ENCODE measurements at regions not wholly inside any gene's neighbourhood (a gene's known extent, or its start where the extent isn't known, plus 50 kb on each side); places are given as distances from the start of the nearest gene placed in this dataset.

GRCh38 chr3:137174514-137174913 lies 216.7 kb downstream of the IL20RB start:
- H3K4me2 ChIP-seq = no peak overlapping the region
- H3K9me3 ChIP-seq = no peaks in the 10 kb centered on the region
- CTCF ChIA-PET = no interaction called here
- no peaks in the 10 kb centered on the region for H4K20me1 ChIP-seq (ENCODE audit: insufficient read depth)
- no peak overlapping the region for H3K4me3 ChIP-seq (ENCODE audit: low read depth in 2 of 2, low read length in 1 of 2)
- no peaks in the 10 kb centered on the region for H3K27me3 ChIP-seq (ENCODE audit: insufficient read depth)
- no peaks in the 10 kb centered on the region for H3K79me2 ChIP-seq (ENCODE audit: insufficient read depth)
- no peaks in the 10 kb centered on the region for H3K36me3 ChIP-seq (replicated peaks in 1 of 2; ENCODE audit: control insufficient read depth in 1 of 2, insufficient read depth in 2 of 2, low read length in 1 of 2)
- no peaks in the 10 kb centered on the region for H3K4me1 ChIP-seq (ENCODE audit: control insufficient read depth in 1 of 2, insufficient read depth in 2 of 2, low read depth in 1 of 2, low read length in 1 of 2)
- no peak overlapping the region for H2AFZ ChIP-seq (ENCODE audit: low read depth)
- POLR2A ChIA-PET = no interaction called here
- WGBS (ENCODE audit: low lambda C conversion rate) = 14% methylated on average over 2 of the region's 2 CpGs
- no peak overlapping the region for H3K9ac ChIP-seq
- no peak overlapping the region for H3K27ac ChIP-seq (ENCODE audit: low read depth in 2 of 2, low read length in 1 of 2)
- TF ChIP-seq FOSL2 (IDR thresholded peaks at IDR 0.05; ENCODE audit: borderline replicate concordance, low read depth) (no peak), EP300 (IDR thresholded peaks at IDR 0.05; ENCODE audit: borderline replicate concordance in 1 of 2, low read depth in 1 of 2, low read length in 1 of 2) (no peak), PBX3 (IDR thresholded peaks at IDR 0.05) (no peak), MXI1 (IDR thresholded peaks at IDR 0.05; ENCODE audit: low read depth, low read length) (no peak), POLR2AphosphoS5 (IDR thresholded peaks at IDR 0.05; ENCODE audit: low read depth, low read length) (no peak), SMC3 (IDR thresholded peaks at IDR 0.05; ENCODE audit: low read depth, low read length) (no peak), TCF12 (IDR thresholded peaks at IDR 0.05) (no peak), TAF1 (IDR thresholded peaks at IDR 0.05; ENCODE audit: borderline replicate concordance, low read depth, low read length) (no peak), GATA2 (CRISPR knock-in tag; IDR thresholded peaks at IDR 0.05) (no peak), FOXM1 (IDR thresholded peaks at IDR 0.05; ENCODE audit: low read depth) (no peak), NFIC (IDR thresholded peaks at IDR 0.05; ENCODE audit: borderline replicate concordance) (no peak), NRF1 (IDR thresholded peaks at IDR 0.05; ENCODE audit: low read depth, low read length) (no peak), RXRA (IDR thresholded peaks at IDR 0.05; ENCODE audit: borderline replicate concordance, low read depth) (no peak), CHD2 (IDR thresholded peaks at IDR 0.05; ENCODE audit: low read length, partially characterized antibody) (no peak)
- TF ChIP-seq, protein P1, sequence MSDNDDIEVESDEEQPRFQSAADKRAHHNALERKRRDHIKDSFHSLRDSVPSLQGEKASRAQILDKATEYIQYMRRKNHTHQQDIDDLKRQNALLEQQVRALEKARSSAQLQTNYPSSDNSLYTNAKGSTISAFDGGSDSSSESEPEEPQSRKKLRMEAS (IDR thresholded peaks at IDR 0.05; ENCODE audit: low read depth) = no peak
- no peak for DNase-seq
- H3K9me2 ChIP-seq = no peaks in the 10 kb centered on the region
- no peaks in the 10 kb centered on the region for H3F3A ChIP-seq (replicated peaks; ENCODE audit: insufficient read depth)

DNA sequence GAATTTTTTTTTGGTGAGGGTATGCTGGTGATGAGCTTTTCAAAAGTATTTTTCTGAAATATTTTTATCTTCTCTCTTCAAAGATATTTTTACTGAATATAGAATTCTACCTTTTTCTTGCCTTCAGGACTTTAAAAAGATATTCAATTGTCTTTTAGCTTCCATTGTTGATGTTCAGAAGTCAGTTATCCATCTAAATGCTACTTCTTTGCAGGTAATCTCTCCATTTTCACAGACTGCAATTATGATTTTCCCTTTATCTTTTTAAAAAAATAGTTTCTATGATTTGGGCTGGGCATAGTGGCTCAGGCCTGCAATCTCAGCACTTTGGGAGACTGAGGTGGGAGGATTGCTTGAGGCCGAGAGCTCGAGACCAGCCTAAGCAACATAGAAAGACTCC lies 222.4 kb downstream of the IL20RB start:
- 73% methylated on average over 2 of the region's 2 CpGs for WGBS (ENCODE audit: low lambda C conversion rate)
- POLR2A ChIA-PET = no interaction called here
- CTCF ChIA-PET = interaction anchor here (1.3 kb wide), 1 partner anchor 124 kb away, joined by 3 read pairs; no protein-coding TSS in a partner anchor
- TF ChIP-seq REST (IDR thresholded peaks at IDR 0.05; ENCODE audit: low read depth, low read length) (no peak), RFX5 (IDR thresholded peaks at IDR 0.05; ENCODE audit: low read length) (no peak), PBX3 (IDR thresholded peaks at IDR 0.05) (no peak), FOXM1 (IDR thresholded peaks at IDR 0.05; ENCODE audit: low read depth) (no peak), YY1 (IDR thresholded peaks at IDR 0.05; ENCODE audit: low read depth) (no peak), FOXJ3 (CRISPR knock-in tag; IDR thresholded peaks at IDR 0.05) (no peak), GATA2 (CRISPR knock-in tag; IDR thresholded peaks at IDR 0.05) (no peak), EZH2phosphoT487 (IDR thresholded peaks at IDR 0.05; ENCODE audit: borderline replicate concordance, low read depth) (no peak), GABPA (IDR thresholded peaks at IDR 0.05; ENCODE audit: low read depth) (no peak), NRF1 (IDR thresholded peaks at IDR 0.05; ENCODE audit: low read depth, low read length) (no peak)
- TF ChIP-seq, protein P1 (IDR thresholded peaks at IDR 0.05; ENCODE audit: low read depth) = no peak

More for the DNA sequence above, 222.4 kb downstream of the IL20RB start:
- H3K9me2 ChIP-seq = no peaks in the 10 kb centered on the region
- H2AFZ ChIP-seq (ENCODE audit: low read depth) = no peak overlapping the region
- no peaks in the 10 kb centered on the region for H3K36me3 ChIP-seq (replicated peaks in 1 of 2; ENCODE audit: control insufficient read depth in 1 of 2, insufficient read depth in 2 of 2, low read length in 1 of 2)
- no peaks in the 10 kb centered on the region for H3K79me2 ChIP-seq (ENCODE audit: insufficient read depth)
- no peak overlapping the region for H3K4me3 ChIP-seq (ENCODE audit: low read depth in 2 of 2, low read length in 1 of 2)
- H3K4me1 ChIP-seq (ENCODE audit: control insufficient read depth in 1 of 2, insufficient read depth in 2 of 2, low read depth in 1 of 2, low read length in 1 of 2) = no peaks in the 10 kb centered on the region
- no peaks in the 10 kb centered on the region for H4K20me1 ChIP-seq (ENCODE audit: insufficient read depth)
- H3K27ac ChIP-seq (ENCODE audit: low read depth in 2 of 2, low read length in 1 of 2) = no peak overlapping the region
- H3F3A ChIP-seq (replicated peaks; ENCODE audit: insufficient read depth) = no peaks in the 10 kb centered on the region
- no peaks in the 10 kb centered on the region for H3K27me3 ChIP-seq (ENCODE audit: insufficient read depth)
- DNase-seq = no peak
- no peak overlapping the region for H3K4me2 ChIP-seq
- no peaks in the 10 kb centered on the region; the same call in 1 of the 2 replicates for H3K9me3 ChIP-seq
- no peak overlapping the region for H3K9ac ChIP-seq

Data from SK-N-SH (cell line).